HepG2 (cell line): ENCODE measurements at regions not wholly inside any gene's neighbourhood (a gene's known extent, or its start where the extent isn't known, plus 50 kb on each side); places are given as distances from the start of the nearest gene placed in this dataset.

Experiments used
- ATAC-seq: fragments of 200-7000 bp; cut with Tn5 transposase; 3 replicates; pipeline ENCODE4 v1.9.1; 2020; ENCODE audit warnings: mild to moderate bottlenecking, moderate library complexity
- BruUV-seq: library from RNA; stranded (reverse); fragments of 400-500 nt; replicated peaks from 2 replicates; lab custom pipeline; 2021; lab: Mats Ljungman, UMichigan
- CTCF ChIA-PET: fragments of 300-600 bp; formaldehyde crosslinking; extraction: SDS; loops from one replicate; lab custom pipeline; 2021; ENCODE audit warnings: low total read pairs, inconsistent platforms, low intra/inter-chr PET ratio; lab: Yijun Ruan, JAX
- POLR2A ChIA-PET: fragments of 350-600 bp; sonication (Branson Sonifier 250); formaldehyde crosslinking; loops from one replicate; lab custom pipeline; 2020; ENCODE audit warnings: antibody characterized with exemption, inconsistent platforms; lab: Yijun Ruan, JAX
- DNase-seq: peaks from one replicate; pipeline ENCODE4 v3.0.0-alpha.2; 2015; ENCODE audit warnings: low spot score
- FAIRE-seq: peaks from 3 replicates; lab custom pipeline; 2011; peaks lifted over from hg19 to GRCh38; lab: Jason Lieb, UNC
- H2AFZ ChIP-seq: one replicate; pipeline ENCODE4 v1.6.1; 2011; ENCODE audit warnings: low read length, inconsistent platforms
- H3K27ac ChIP-seq: fragments of 300-600 bp; 3 replicates; pipeline ENCODE4 v1.8.0; 2011; ENCODE audit warnings: mixed run types, mild to moderate bottlenecking, mixed read lengths, low read length, inconsistent platforms; ENCODE audit not compliant: insufficient read depth; ENCODE audit errors: extremely low read length
- H3K27me3 ChIP-seq, 2 experiments: fragments of 200-600 bp in 1 of 2; 2 replicates in 1 of 2; 3 replicates in 1 of 2; pipeline versions ENCODE4 v1.6.0 to v1.8.0; 2011; ENCODE audit warnings: low read length in 2 of 2, mild to moderate bottlenecking in 2 of 2, moderate library complexity in 2 of 2, inconsistent platforms in 1 of 2; ENCODE audit not compliant: insufficient read depth in 2 of 2, control insufficient read depth in 1 of 2
- H3K36me3 ChIP-seq, 2 experiments: fragments of 200-600 bp in 1 of 2; replicated peaks in 1 of 2; 2 replicates in 1 of 2; 3 replicates in 1 of 2; pipeline versions ENCODE4 v1.5.1 to v1.8.0; 2011; ENCODE audit warnings: low read length in 2 of 2, inconsistent platforms in 1 of 2; ENCODE audit not compliant: insufficient read depth in 2 of 2, control insufficient read depth in 1 of 2
- H3K4me1 ChIP-seq: 2 replicates; pipeline ENCODE4 v1.5.1; 2012; ENCODE audit warnings: low read length, inconsistent platforms; ENCODE audit not compliant: insufficient read depth
- H3K4me2 ChIP-seq: 2 replicates; pipeline ENCODE4 v1.6.0; 2011; ENCODE audit warnings: low read depth, low read length, inconsistent platforms
- H3K4me3 ChIP-seq, 3 experiments: fragments of 200-600 bp in 1 of 3; sonication (generic), shearing (Covaris generic) in 1 of 3; replicated peaks in 1 of 3; 2 replicates each; pipeline ENCODE4 v1.5.1; 2011 to 2016; ENCODE audit warnings: low read length in 3 of 3, inconsistent platforms in 2 of 3, low read depth in 2 of 3, mild to moderate bottlenecking in 2 of 3, control low read depth in 1 of 3, mixed read lengths in 1 of 3; ENCODE audit not compliant: insufficient read depth in 1 of 3
- H3K79me2 ChIP-seq: one replicate; pipeline ENCODE4 v1.6.1; 2011; ENCODE audit warnings: low read length, inconsistent platforms; ENCODE audit not compliant: insufficient read depth
- H3K9ac ChIP-seq: 2 replicates; pipeline ENCODE4 v1.6.0; 2011; ENCODE audit warnings: mild to moderate bottlenecking, low read depth, low read length, inconsistent platforms; ENCODE audit not compliant: insufficient read depth
- H3K9me3 ChIP-seq: 2 replicates; pipeline ENCODE4 v1.5.1; 2012; ENCODE audit warnings: mild to moderate bottlenecking, low read length
- H4K20me1 ChIP-seq: 2 replicates; pipeline ENCODE4 v1.6.0; 2011; ENCODE audit warnings: inconsistent platforms, mild to moderate bottlenecking, low read length, moderate library complexity; ENCODE audit not compliant: insufficient read depth
- FOXK1 ChIP-seq: sonication (generic); formaldehyde crosslinking; IDR thresholded peaks from 2 replicates; pipeline ENCODE4 v1.4.0; 2020; ENCODE audit warnings: low read depth, missing genetic modification reagents, borderline replicate concordance
- MLLT10 ChIP-seq: sonication (generic); formaldehyde crosslinking; IDR thresholded peaks from 2 replicates; pipeline ENCODE4 v1.4.0; 2020; ENCODE audit warnings: missing genetic modification reagents
- NR2C2 ChIP-seq: sonication (generic); formaldehyde crosslinking; IDR thresholded peaks from 2 replicates; pipeline ENCODE4 v1.4.0; 2020; ENCODE audit warnings: missing genetic modification reagents, mild to moderate bottlenecking, moderate library complexity, borderline replicate concordance
- SRF ChIP-seq: IDR thresholded peaks from 2 replicates; pipeline ENCODE4 v1.6.1; 2011; ENCODE audit warnings: mild to moderate bottlenecking, low read depth, low read length, moderate library complexity
- ZBTB20 ChIP-seq: sonication (generic); formaldehyde crosslinking; IDR thresholded peaks from 2 replicates; pipeline ENCODE4 v1.8.1; 2023; ENCODE audit warnings: missing genetic modification reagents, low read depth, mild to moderate bottlenecking, borderline replicate concordance
- ZBTB38 ChIP-seq: sonication (generic); formaldehyde crosslinking; IDR thresholded peaks from 2 replicates; pipeline ENCODE4 v1.5.1; 2020; ENCODE audit warnings: mild to moderate bottlenecking, missing genetic modification reagents
- ZNF205 ChIP-seq: IDR thresholded peaks from 2 replicates; pipeline ENCODE4 v1.6.1; 2018; ENCODE audit warnings: missing biosample characterization, missing genetic modification reagents
- ZNF33A ChIP-seq: sonication (generic); formaldehyde crosslinking; IDR thresholded peaks from 2 replicates; pipeline ENCODE4 v1.5.1; 2020; ENCODE audit warnings: missing genetic modification reagents, mild to moderate bottlenecking, moderate library complexity, borderline replicate concordance
- WGBS: methylation state at CpG from one replicate; pipeline ENCODE4 v1.1.6; 2017; ENCODE audit warnings: low lambda C conversion rate; 5-methylcytosine and 5-hydroxymethylcytosine counted together
- in situ Hi-C: cut with HindIII; loops from 2 replicates; pipeline ENCODE4 v1.10.0; 2017; ENCODE audit warnings: low pct_unique_long_range_greater_than_20kb; ENCODE audit not compliant: extremely low pct_ligation_motif_present
- intact Hi-C: fragments of 100-400 bp; cut with micrococcal nuclease; formaldehyde crosslinking; loops from one replicate; pipeline ENCODE4 v1.10.0; 2022; ENCODE audit not compliant: unreplicated experiment
- TF ChIP-seq, protein P1 (sequence below): sonication (generic); formaldehyde crosslinking; IDR thresholded peaks from 2 replicates; pipeline ENCODE4 v1.5.0; 2020; ENCODE audit warnings: mild to moderate bottlenecking, missing genetic modification reagents
- TF ChIP-seq, protein P2 (sequence below): sonication (generic); formaldehyde crosslinking; IDR thresholded peaks from 2 replicates; pipeline ENCODE4 v1.5.1; 2020; ENCODE audit warnings: mild to moderate bottlenecking, missing genetic modification reagents
- TF ChIP-seq, protein P3 (sequence below): sonication (generic); formaldehyde crosslinking; IDR thresholded peaks from 2 replicates; pipeline ENCODE4 v1.4.0; 2020; ENCODE audit warnings: missing genetic modification reagents, mild to moderate bottlenecking, borderline replicate concordance

DNA sequence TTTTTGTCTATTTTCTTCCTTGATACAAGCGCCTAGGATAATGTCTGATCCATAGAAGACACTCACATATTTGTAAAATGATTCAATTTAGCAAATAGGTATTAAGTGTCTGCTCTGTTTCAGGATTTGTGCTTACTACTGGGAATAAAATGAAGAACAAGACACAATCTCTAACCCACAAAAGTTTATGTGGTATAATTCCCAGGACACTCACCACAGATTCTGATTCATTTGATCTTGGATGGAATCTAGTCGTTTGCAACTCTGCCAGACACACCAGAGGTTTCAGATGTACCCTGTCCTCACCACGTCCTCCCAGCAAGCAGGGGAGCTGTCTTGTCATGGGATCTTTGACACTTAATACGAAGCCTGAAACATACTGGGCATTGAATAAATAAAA lies 208.3 kb downstream of the LRIG3 start:
- Histone ChIP-seq H3K4me1 (no peaks in the 10 kb centered on the region), H3K4me2 (no peak overlapping the region), H3K4me3 (no peak overlapping the region), H3K79me2 (no peaks in the 10 kb centered on the region), H3K36me3 (no peaks in the 10 kb centered on the region), H3K27ac (no peak overlapping the region), H4K20me1 (no peaks in the 10 kb centered on the region), H3K9me3 (no peaks in the 10 kb centered on the region), H3K27me3 (no peaks in the 10 kb centered on the region), H3K9ac (no peak overlapping the region), H2AFZ (no peak overlapping the region)
- ChIA-PET CTCF (no interaction called here), POLR2A (no interaction called here)
- ATAC-seq (no peak), FAIRE-seq (no peak), DNase-seq (no peak)
- in situ Hi-C loops, result no loop called here
- no peak for TF ChIP-seq ZBTB38 (CRISPR knock-in tag)
- TF ChIP-seq NR2C2 (CRISPR knock-in tag), result no peak
- no peak for TF ChIP-seq MLLT10 (CRISPR knock-in tag)
- TF ChIP-seq, protein P1, sequence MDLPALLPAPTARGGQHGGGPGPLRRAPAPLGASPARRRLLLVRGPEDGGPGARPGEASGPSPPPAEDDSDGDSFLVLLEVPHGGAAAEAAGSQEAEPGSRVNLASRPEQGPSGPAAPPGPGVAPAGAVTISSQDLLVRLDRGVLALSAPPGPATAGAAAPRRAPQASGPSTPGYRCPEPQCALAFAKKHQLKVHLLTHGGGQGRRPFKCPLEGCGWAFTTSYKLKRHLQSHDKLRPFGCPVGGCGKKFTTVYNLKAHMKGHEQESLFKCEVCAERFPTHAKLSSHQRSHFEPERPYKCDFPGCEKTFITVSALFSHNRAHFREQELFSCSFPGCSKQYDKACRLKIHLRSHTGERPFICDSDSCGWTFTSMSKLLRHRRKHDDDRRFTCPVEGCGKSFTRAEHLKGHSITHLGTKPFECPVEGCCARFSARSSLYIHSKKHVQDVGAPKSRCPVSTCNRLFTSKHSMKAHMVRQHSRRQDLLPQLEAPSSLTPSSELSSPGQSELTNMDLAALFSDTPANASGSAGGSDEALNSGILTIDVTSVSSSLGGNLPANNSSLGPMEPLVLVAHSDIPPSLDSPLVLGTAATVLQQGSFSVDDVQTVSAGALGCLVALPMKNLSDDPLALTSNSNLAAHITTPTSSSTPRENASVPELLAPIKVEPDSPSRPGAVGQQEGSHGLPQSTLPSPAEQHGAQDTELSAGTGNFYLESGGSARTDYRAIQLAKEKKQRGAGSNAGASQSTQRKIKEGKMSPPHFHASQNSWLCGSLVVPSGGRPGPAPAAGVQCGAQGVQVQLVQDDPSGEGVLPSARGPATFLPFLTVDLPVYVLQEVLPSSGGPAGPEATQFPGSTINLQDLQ, result no peak
- TF ChIP-seq, protein P2, sequence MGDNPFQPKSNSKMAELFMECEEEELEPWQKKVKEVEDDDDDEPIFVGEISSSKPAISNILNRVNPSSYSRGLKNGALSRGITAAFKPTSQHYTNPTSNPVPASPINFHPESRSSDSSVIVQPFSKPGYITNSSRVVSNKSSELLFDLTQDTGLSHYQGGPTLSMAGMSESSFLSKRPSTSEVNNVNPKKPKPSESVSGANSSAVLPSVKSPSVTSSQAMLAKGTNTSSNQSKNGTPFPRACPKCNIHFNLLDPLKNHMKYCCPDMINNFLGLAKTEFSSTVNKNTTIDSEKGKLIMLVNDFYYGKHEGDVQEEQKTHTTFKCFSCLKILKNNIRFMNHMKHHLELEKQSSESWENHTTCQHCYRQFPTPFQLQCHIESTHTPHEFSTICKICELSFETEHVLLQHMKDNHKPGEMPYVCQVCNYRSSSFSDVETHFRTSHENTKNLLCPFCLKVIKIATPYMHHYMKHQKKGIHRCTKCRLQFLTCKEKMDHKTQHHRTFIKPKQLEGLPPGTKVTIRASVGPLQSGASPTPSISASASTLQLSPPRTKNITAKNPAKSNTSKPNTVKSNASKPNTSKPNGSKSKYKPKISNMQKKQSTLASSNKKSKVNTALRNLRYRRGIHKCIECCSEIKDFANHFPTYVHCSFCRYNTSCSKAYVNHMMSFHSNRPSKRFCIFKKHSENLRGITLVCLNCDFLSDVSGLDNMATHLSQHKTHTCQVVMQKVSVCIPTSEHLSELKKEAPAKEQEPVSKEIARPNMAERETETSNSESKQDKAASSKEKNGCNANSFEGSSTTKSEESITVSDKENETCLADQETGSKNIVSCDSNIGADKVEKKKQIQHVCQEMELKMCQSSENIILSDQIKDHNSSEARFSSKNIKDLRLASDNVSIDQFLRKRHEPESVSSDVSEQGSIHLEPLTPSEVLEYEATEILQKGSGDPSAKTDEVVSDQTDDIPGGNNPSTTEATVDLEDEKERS, result no peak
- no peak for TF ChIP-seq ZNF205 (CRISPR knock-in tag)
- TF ChIP-seq SRF, result no peak
- TF ChIP-seq FOXK1 (CRISPR knock-in tag), result no peak
- TF ChIP-seq ZNF33A, result no peak
- TF ChIP-seq ZBTB20 (CRISPR knock-in tag), result no peak
- TF ChIP-seq, protein P3, sequence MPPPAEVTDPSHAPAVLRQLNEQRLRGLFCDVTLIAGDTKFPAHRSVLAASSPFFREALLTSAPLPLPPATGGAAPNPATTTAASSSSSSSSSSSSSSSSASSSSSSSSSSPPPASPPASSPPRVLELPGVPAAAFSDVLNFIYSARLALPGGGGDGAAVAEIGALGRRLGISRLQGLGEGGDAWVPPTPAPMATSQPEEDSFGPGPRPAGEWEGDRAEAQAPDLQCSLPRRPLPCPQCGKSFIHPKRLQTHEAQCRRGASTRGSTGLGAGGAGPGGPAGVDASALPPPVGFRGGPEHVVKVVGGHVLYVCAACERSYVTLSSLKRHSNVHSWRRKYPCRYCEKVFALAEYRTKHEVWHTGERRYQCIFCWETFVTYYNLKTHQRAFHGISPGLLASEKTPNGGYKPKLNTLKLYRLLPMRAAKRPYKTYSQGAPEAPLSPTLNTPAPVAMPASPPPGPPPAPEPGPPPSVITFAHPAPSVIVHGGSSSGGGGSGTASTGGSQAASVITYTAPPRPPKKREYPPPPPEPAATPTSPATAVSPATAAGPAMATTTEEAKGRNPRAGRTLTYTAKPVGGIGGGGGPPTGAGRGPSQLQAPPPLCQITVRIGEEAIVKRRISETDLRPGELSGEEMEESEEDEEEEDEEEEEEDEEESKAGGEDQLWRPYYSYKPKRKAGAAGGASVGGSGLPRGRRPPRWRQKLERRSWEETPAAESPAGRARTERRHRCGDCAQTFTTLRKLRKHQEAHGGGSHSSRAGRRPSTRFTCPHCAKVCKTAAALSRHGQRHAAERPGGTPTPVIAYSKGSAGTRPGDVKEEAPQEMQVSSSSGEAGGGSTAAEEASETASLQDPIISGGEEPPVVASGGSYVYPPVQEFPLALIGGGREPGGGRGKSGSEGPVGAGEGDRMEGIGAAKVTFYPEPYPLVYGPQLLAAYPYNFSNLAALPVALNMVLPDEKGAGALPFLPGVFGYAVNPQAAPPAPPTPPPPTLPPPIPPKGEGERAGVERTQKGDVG (CRISPR knock-in tag), result no peak
- BruUV-seq, result no TSS peak
- 2% methylated on average over 4 of the region's 4 CpGs for WGBS
- intact Hi-C loops, result no loop called here
